LHCN-M2 (cell line): ENCODE measurements at regions not wholly inside any gene's neighbourhood (a gene's known extent, or its start where the extent isn't known, plus 50 kb on each side); places are given as distances from the start of the nearest gene placed in this dataset.
"Not testable (repeated sequence)": the region's sequence is repeated elsewhere in the genome, so short reads cannot be mapped to it uniquely, and the experiment has no call there.

ENCODE experiments used
- DNase-seq: peaks from one replicate; pipeline ENCODE4 v3.0.0-alpha.2; 2012; ENCODE audit warnings: low read depth

DNA sequence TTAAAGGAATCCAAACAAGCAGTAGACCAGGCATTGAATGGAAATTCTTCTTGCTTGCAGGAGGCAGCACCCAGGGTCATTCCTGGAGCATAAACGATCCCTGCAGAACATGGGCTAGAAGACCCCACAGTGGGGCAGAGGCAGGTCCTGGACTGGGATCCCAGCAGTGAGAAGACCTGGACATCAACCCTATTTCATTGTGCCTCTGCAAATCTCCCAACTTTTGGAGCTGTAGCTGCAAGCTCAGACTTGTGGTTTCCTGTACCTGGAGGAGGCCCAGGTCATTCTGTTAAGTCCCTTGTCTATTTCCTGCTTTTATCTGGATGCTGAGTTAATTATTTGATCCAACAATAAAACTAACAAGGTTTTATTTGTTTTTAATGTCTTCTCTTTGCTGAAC, 61.7 kb downstream of the CALM1 start:
- no peak for DNase-seq

- peak; percentile 25 for DNase-seq
Measured at GRCh38 chr14:90460136-90460535, 63.3 kb downstream of the CALM1 start.

GRCh38 chr14:90461425-90461824, 64.6 kb downstream of the CALM1 start:
- no peak for DNase-seq

- DNase-seq, result no peak
Measured at GRCh38 chr14:90464481-90464880, 67.7 kb downstream of the CALM1 start.

DNA sequence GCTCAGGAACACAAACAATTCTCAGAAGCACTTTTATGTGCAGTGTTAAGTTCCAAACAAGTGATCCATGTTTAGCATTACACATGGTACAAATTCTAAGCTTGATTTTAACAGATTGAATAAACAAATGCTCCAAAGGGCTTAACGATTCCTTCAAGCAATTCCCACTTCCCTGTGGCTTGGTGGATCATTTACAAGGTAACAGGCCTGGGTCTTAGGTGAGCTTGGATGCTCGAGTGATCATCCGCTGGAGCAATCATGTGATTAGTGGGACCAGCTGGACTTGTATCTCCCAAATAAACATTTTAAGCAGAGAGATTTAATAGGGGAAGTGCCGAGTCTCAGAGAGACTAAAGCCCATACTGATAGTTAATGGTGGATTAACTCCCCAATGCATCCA, 70.7 kb downstream of the CALM1 start:
- no peak for DNase-seq

DNA sequence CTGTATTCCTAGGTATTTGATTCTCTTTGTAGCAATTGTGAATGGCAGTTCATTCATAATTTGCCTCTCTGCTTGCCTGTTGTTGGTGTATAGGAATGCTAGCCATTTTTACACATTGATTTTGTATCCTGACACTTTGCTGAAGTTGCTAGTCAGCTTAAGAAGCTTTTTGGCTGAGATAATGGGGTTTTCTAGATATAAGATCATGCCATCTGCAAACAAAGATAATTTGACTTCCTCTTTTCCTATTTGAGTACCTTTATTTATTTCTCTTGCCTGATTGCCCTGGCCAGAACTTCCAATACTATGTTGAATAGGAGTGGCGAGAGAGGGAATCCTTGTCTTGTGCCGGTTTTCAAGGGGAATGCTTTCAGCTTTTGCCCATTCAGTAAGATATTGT, 72.6 kb downstream of the CALM1 start:
- DNase-seq, result not testable (repeated sequence)

- DNase-seq, result no peak
Measured at GRCh38 chr14:90472632-90473031, 75.8 kb downstream of the CALM1 start.
